SJSA1 (cell line): ENCODE measurements at regions not wholly inside any gene's neighbourhood (a gene's known extent, or its start where the extent isn't known, plus 50 kb on each side); places are given as distances from the start of the nearest gene placed in this dataset.
"Not testable (repeated sequence)": the region's sequence is repeated elsewhere in the genome, so short reads cannot be mapped to it uniquely, and the experiment has no call there.

Source experiments
- DNase-seq, 2 experiments: peaks; one replicate each; pipeline ENCODE4 v3.0.0-alpha.2; 2015 to 2020; ENCODE audit warnings: low spot score in 2 of 2, low read depth in 1 of 2
- H3K27ac ChIP-seq: fragments of 250-450 bp; sonication (Bioruptor Pico); 2 replicates; pipeline ENCODE4 v1.5.1; 2020; ENCODE audit warnings: mild to moderate bottlenecking, moderate library complexity
- H3K27me3 ChIP-seq: fragments of 250-450 bp; sonication (Bioruptor Pico); replicated peaks from 2 replicates; pipeline ENCODE4 v1.5.1; 2020; ENCODE audit warnings: mild to moderate bottlenecking, moderate library complexity
- H3K36me3 ChIP-seq: fragments of 250-450 bp; sonication (Bioruptor Pico); 2 replicates; pipeline ENCODE4 v1.5.1; 2020; ENCODE audit warnings: mild to moderate bottlenecking
- H3K4me1 ChIP-seq: fragments of 250-450 bp; sonication (Bioruptor Pico); replicated peaks from 2 replicates; pipeline ENCODE4 v1.6.1; 2021; ENCODE audit warnings: mild to moderate bottlenecking
- H3K4me3 ChIP-seq: fragments of 250-450 bp; sonication (Bioruptor Pico); 2 replicates; pipeline ENCODE4 v1.5.1; 2020; ENCODE audit warnings: mild to moderate bottlenecking
- H3K9me3 ChIP-seq: fragments of 250-450 bp; sonication (Bioruptor Pico); replicated peaks from 2 replicates; pipeline ENCODE4 v1.5.1; 2020; ENCODE audit warnings: mild to moderate bottlenecking

DNA sequence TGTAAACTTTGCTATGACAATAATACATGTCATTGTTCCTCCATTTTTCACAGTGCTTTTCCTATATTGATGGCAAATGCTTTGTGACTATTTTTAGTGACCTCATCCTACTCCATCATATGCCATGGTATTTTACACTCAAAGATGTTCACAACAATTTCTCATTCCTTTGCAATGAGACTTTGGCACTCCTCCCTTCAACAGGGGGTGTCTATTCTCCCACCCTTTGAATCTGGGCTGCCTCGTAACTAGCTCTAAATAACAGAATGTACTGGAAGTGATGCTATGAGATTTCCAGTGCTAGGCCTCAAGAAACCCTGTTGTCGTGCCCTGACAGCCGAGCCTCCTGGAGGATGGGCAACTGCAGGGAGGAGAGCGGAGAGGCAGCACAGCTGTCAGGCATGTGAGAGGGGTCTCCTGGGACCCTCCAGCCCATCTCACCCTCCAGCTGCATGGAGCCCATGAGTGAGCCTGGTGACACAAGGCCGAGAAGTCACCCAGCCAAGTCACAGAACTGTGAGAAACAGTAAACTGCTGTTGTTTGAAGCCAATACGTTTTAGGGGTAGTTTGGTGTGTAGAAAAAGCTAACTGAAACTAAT, 103.1 kb upstream of the APCDD1 start:
- Histone ChIP-seq H3K27ac (no peak overlapping the region), H3K9me3 (no peaks in the 10 kb centered on the region), H3K4me3 (no peak overlapping the region), H3K36me3 (no peaks in the 10 kb centered on the region), H3K4me1 (peaks cover 21% of the 10 kb centered on the region), H3K27me3 (no peaks in the 10 kb centered on the region)
- DNase-seq: no peak

- Histone ChIP-seq H3K4me1 (peaks cover 21% of the 10 kb centered on the region), H3K9me3 (0 out of 2 replicates have a peak, but pooled peaks cover 3% of the 10 kb centered on the region), H3K36me3 (no peaks in the 10 kb centered on the region), H3K4me3 (no peak overlapping the region), H3K27ac (no peak overlapping the region), H3K27me3 (no peaks in the 10 kb centered on the region)
- no peak for DNase-seq
Measured at GRCh38 chr18:10351858-10352257, 102.6 kb upstream of the APCDD1 start.

DNA sequence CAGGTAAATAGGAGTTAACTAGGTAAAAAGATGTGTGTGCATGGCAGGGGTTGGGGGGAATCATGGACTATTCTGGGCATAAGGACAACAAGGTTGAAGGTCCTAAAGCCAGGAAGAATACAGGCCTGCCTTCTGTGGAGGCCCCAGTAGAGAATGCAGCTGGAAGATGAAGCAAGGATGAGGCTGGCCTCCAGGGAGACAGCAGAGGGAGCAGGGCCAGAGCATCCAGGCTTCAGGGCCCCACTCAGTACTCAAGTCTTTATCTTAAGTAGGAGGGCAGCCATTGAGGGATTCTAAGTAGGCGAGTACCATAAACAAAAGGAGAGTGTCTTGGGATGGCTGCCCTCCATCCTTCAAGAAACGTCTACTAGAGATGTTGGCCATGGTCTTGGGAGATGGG, 101.8 kb upstream of the APCDD1 start:
- H3K9me3 ChIP-seq: 0 out of 2 replicates have a peak, but pooled peaks cover 3% of the 10 kb centered on the region
- H3K27me3 ChIP-seq: no peaks in the 10 kb centered on the region
- H3K4me3 ChIP-seq: no peak overlapping the region
- no peaks in the 10 kb centered on the region for H3K36me3 ChIP-seq
- H3K27ac ChIP-seq: no peak overlapping the region
- DNase-seq: no peak
- H3K4me1 ChIP-seq: peaks cover 21% of the 10 kb centered on the region

DNA sequence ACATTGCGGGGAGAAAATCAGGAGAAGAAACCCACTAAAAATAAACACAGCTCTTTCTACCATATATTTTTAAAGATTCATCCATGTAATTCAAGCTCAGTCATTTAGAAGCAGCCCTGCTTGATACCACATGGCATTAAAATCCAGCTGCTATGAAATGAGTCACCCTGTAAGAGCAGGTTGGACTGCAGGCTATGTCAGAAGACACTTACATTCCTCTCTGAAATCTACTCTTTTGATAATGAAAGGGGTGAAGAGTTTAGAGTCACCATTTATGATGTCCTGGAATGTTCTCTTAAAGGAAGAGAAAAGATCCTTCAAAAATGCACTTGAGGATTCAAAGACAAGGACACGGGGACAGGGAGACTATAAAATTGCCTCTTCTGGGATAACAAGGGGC, 100.6 kb upstream of the APCDD1 start:
- peak overlapping the region; percentile 15; the same call in 1 of the 2 replicates for H3K27ac ChIP-seq
- no peaks in the 10 kb centered on the region for H3K36me3 ChIP-seq
- peaks cover 21% of the 10 kb centered on the region for H3K4me1 ChIP-seq
- DNase-seq: peak in 1 of 2 experiments; percentile 51
- no peaks in the 10 kb centered on the region for H3K27me3 ChIP-seq
- no peak overlapping the region for H3K4me3 ChIP-seq
- H3K9me3 ChIP-seq: 0 out of 2 replicates have a peak, but pooled peaks cover 3% of the 10 kb centered on the region

DNA sequence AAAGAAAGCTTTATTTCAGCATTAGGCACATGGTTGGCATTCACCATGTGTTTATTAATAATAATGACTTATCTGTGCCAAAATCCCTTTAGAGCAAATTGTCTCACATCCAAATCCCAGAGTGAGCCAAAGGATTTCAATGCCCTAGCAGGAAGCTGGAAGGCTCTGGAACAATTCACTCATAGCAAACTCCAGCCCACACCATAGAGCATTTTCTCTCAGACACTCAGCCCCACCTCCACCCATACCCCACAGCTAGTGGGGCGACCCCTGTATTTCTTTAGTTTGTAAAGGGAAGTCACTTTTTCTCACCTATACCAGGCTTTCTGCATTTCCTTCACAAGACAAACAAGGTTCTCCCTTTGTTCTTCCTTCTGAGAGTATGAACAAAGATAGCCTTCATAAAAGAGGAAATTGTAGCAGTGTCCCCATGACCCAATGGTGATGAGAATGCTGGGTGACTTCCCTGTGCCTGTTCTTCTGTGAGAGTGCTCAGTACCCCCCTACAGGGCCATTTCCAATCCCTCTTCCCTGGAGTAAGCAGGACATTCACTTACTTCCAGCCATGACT, 100.1 kb upstream of the APCDD1 start:
- Histone ChIP-seq H3K4me3 (no peak overlapping the region), H3K27ac (no peak overlapping the region; the same call in 1 of the 2 replicates), H3K4me1 (peaks cover 21% of the 10 kb centered on the region), H3K27me3 (no peaks in the 10 kb centered on the region), H3K9me3 (0 out of 2 replicates have a peak, but pooled peaks cover 3% of the 10 kb centered on the region), H3K36me3 (no peaks in the 10 kb centered on the region)
- no peak for DNase-seq

GRCh38 chr18:10354890-10355289, 99.5 kb upstream of the APCDD1 start:
- H3K27ac ChIP-seq: no peak overlapping the region
- peaks cover 21% of the 10 kb centered on the region for H3K4me1 ChIP-seq
- no peak overlapping the region for H3K4me3 ChIP-seq
- DNase-seq: no peak
- no peaks in the 10 kb centered on the region for H3K27me3 ChIP-seq
- 0 out of 2 replicates have a peak, but pooled peaks cover 3% of the 10 kb centered on the region for H3K9me3 ChIP-seq
- no peaks in the 10 kb centered on the region for H3K36me3 ChIP-seq

DNA sequence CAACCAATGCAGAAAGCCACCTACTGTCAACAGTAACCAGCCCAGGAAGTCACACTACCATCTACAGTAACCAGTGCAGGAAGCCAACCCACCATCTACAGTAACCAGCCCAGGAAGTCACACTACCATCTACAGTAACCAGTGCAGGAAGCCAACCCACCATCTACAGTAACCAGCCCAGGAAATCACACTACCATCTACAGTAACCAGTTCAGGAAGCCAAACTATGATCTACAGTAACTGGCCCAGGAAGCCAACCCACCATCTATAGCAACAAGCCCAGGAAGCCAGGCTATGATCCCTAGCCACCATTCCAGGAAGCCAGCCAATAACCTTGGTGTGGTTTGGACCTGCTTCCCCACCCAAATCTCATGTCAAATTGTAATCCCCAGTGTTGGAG, 97.4 kb upstream of the APCDD1 start:
- H3K4me1 ChIP-seq: peaks cover 16% of the 10 kb centered on the region
- H3K36me3 ChIP-seq, H3K4me3 ChIP-seq, H3K27me3 ChIP-seq, DNase-seq, H3K9me3 ChIP-seq, H3K27ac ChIP-seq: not testable (repeated sequence)

GRCh38 chr18:10361660-10362059, 92.8 kb upstream of the APCDD1 start:
- H3K4me3 ChIP-seq: no peak overlapping the region
- no peaks in the 10 kb centered on the region; the same call in 1 of the 2 replicates for H3K9me3 ChIP-seq
- no peaks in the 10 kb centered on the region for H3K36me3 ChIP-seq
- H3K4me1 ChIP-seq: no peaks in the 10 kb centered on the region
- no peak overlapping the region for H3K27ac ChIP-seq
- no peak for DNase-seq
- H3K27me3 ChIP-seq: no peaks in the 10 kb centered on the region; the same call in 1 of the 2 replicates

GRCh38 chr18:10365021-10365500, 89.4 kb upstream of the APCDD1 start:
- no peak overlapping the region for H3K27ac ChIP-seq
- no peaks in the 10 kb centered on the region; the same call in 1 of the 2 replicates for H3K9me3 ChIP-seq
- H3K36me3 ChIP-seq: no peaks in the 10 kb centered on the region
- no peak for DNase-seq
- H3K4me1 ChIP-seq: no peaks in the 10 kb centered on the region
- H3K4me3 ChIP-seq: no peak overlapping the region
- H3K27me3 ChIP-seq: no peaks in the 10 kb centered on the region; the same call in 1 of the 2 replicates

DNA sequence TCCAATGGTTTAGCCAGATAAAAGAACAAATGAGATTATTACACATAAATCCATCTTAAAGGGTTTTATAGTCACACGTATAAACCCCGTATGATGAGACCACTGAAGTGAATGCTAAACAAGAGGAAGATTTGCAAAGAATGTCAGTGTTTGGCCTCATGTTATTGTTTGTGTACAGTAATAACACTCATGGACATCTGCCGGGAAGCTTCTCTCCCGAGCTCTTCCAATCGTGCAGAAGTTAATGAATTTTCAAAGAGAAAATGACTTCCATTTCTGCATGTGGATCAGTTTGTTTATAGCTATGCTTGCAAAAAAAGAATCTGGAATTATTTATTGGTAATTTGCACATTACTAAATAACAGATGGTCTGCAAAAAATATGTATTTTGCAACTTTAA, 88.5 kb upstream of the APCDD1 start:
- H3K4me1 ChIP-seq: no peaks in the 10 kb centered on the region

DNA sequence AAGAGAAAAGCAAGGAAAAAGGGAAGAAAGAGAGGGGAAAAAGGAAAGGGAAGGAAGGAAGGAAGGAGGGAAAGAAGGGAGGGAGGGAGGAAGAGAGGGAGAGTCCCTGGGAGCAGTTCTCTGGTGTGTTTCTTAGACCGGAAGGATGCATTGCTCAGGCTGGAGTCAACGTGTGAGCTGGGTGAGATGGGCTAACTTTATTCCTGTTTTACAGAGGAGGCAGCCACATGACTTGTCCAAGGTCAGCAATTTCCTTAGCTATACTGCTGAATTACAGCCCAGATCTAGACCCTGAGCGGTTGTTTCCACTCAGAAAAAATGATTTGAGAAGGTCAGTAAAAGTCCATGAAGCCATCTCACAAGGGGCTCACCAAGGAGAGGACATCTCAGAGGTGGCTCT, 86.6 kb upstream of the APCDD1 start:
- Histone ChIP-seq H3K27me3 (no peaks in the 10 kb centered on the region; the same call in 1 of the 2 replicates), H3K36me3 (no peaks in the 10 kb centered on the region), H3K9me3 (no peaks in the 10 kb centered on the region; the same call in 1 of the 2 replicates), H3K27ac (no peak overlapping the region), H3K4me3 (no peak overlapping the region), H3K4me1 (no peaks in the 10 kb centered on the region)
- DNase-seq: no peak

More for the DNA sequence above, 88.5 kb upstream of the APCDD1 start:
- Histone ChIP-seq H3K4me3 (no peak overlapping the region), H3K9me3 (no peaks in the 10 kb centered on the region; the same call in 1 of the 2 replicates), H3K27me3 (no peaks in the 10 kb centered on the region; the same call in 1 of the 2 replicates), H3K36me3 (no peaks in the 10 kb centered on the region), H3K27ac (no peak overlapping the region)
- DNase-seq: no peak

- Histone ChIP-seq H3K4me1 (no peaks in the 10 kb centered on the region), H3K27ac (no peak overlapping the region), H3K36me3 (no peaks in the 10 kb centered on the region), H3K4me3 (no peak overlapping the region), H3K27me3 (no peaks in the 10 kb centered on the region; the same call in 1 of the 2 replicates), H3K9me3 (no peaks in the 10 kb centered on the region; the same call in 1 of the 2 replicates)
- DNase-seq: no peak
Measured at GRCh38 chr18:10368456-10369453, 85.7 kb upstream of the APCDD1 start.

DNA sequence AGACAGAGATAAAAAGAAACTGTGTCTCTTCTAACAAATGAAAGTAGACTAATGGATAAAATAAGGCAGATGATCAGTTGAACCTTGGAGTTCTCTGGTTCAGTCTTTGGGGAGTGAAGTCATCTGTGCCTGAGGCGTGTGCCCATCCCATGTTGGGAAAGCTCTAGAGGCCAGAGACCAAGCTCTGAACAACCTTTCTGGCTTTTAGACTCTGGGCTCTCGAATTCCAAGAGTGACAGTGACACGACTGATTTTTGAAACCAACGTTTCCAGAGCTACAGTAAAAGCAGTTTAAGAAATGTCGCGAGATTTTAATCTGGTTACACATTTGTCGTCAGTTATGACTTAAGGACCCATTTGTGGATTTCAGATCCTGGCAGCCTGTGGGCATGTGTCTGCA, 83.7 kb upstream of the APCDD1 start:
- Histone ChIP-seq H3K4me3 (no peak overlapping the region), H3K9me3 (no peaks in the 10 kb centered on the region; the same call in 1 of the 2 replicates), H3K27ac (no peak overlapping the region), H3K27me3 (no peaks in the 10 kb centered on the region; the same call in 1 of the 2 replicates), H3K4me1 (peaks cover 5% of the 10 kb centered on the region; the same call in 1 of the 2 replicates), H3K36me3 (no peaks in the 10 kb centered on the region)
- DNase-seq: no peak
